ENCODE measurements at regions not wholly inside any gene's neighbourhood (a gene's known extent, or its start where the extent isn't known, plus 50 kb on each side); places are given as distances from the start of the nearest gene placed in this dataset.

DNA sequence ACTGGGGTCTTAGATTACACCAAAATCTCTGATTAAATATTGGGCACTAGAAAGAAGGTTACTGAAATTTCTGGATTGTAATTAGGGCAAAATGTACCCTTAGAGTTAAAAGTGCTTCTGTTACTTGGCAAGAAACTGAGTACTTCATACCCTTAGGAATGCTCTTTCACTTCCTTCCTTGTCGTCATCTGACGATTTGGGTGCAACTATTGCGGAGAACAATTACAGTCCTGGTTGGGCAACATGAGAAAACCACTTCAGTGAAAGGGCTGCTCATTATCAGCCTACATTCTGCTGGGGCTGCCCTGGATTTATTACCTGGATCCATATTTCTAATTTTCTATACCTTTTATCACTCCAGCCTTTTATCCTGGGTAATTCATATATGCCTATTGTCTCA, 348.5 kb upstream of the MDGA2 start:
- TF ChIP-seq, protein P1, sequence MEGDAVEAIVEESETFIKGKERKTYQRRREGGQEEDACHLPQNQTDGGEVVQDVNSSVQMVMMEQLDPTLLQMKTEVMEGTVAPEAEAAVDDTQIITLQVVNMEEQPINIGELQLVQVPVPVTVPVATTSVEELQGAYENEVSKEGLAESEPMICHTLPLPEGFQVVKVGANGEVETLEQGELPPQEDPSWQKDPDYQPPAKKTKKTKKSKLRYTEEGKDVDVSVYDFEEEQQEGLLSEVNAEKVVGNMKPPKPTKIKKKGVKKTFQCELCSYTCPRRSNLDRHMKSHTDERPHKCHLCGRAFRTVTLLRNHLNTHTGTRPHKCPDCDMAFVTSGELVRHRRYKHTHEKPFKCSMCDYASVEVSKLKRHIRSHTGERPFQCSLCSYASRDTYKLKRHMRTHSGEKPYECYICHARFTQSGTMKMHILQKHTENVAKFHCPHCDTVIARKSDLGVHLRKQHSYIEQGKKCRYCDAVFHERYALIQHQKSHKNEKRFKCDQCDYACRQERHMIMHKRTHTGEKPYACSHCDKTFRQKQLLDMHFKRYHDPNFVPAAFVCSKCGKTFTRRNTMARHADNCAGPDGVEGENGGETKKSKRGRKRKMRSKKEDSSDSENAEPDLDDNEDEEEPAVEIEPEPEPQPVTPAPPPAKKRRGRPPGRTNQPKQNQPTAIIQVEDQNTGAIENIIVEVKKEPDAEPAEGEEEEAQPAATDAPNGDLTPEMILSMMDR (conservative IDR thresholded peaks at IDR 0.05; ENCODE audit: low read depth, low read length): no peak
- no peak for TF ChIP-seq EZH2 (IDR thresholded peaks at IDR 0.05; ENCODE audit: low read length, unreplicated experiment)
